HepG2 (cell line): ENCODE measurements at regions not wholly inside any gene's neighbourhood (a gene's known extent, or its start where the extent isn't known, plus 50 kb on each side); places are given as distances from the start of the nearest gene placed in this dataset.

Experiments
- CBFB ChIP-seq: sonication (generic); formaldehyde crosslinking; IDR thresholded peaks from 2 replicates; pipeline ENCODE4 v1.4.0; 2020; ENCODE audit warnings: missing genetic modification reagents
- NPAS2 ChIP-seq: sonication (generic); formaldehyde crosslinking; IDR thresholded peaks from 2 replicates; pipeline ENCODE4 v1.8.0; 2022; ENCODE audit warnings: mild to moderate bottlenecking, missing genetic modification reagents, borderline replicate concordance
- POLR2A ChIP-seq, 2 experiments: IDR thresholded peaks; 2 replicates each; pipeline ENCODE4 v1.6.1; 2011; ENCODE audit warnings: low read depth in 2 of 2, low read length in 2 of 2, mild to moderate bottlenecking in 1 of 2, moderate library complexity in 1 of 2; ENCODE audit not compliant: insufficient read depth in 1 of 2
- RBM22 ChIP-seq: fragments of 200-400 bp; formaldehyde crosslinking; optimal IDR thresholded peaks from 2 replicates; pipeline ENCODE3; 2017; ENCODE audit warnings: mild to moderate bottlenecking, low read length, moderate library complexity
- TAF1 ChIP-seq: sonication (generic); formaldehyde crosslinking; IDR thresholded peaks from 2 replicates; pipeline ENCODE4 v1.4.0; 2020; ENCODE audit warnings: missing genetic modification reagents
- TF ChIP-seq, protein P1 (sequence below): sonication (generic); formaldehyde crosslinking; conservative IDR thresholded peaks from 2 replicates; pipeline ENCODE4 v1.4.0; 2020; ENCODE audit warnings: missing genetic modification reagents
- TF ChIP-seq, protein P2 (sequence below): sonication (generic); formaldehyde crosslinking; IDR thresholded peaks from 2 replicates; pipeline ENCODE4 v1.4.0; 2020; ENCODE audit warnings: missing genetic modification reagents, mild to moderate bottlenecking, borderline replicate concordance
- TF ChIP-seq, protein P3 (sequence below): sonication (generic); formaldehyde crosslinking; IDR thresholded peaks from 2 replicates; pipeline ENCODE4 v1.5.0; 2020; ENCODE audit warnings: mild to moderate bottlenecking, missing genetic modification reagents, moderate library complexity
- TF ChIP-seq, protein P4 (sequence below): sonication (generic); formaldehyde crosslinking; IDR thresholded peaks from 2 replicates; pipeline ENCODE4 v1.4.0; 2020; ENCODE audit warnings: missing genetic modification reagents
- TF ChIP-seq, protein P5 (sequence below): sonication (generic); formaldehyde crosslinking; IDR thresholded peaks from 2 replicates; pipeline ENCODE4 v1.4.0; 2020; ENCODE audit warnings: missing genetic modification reagents

DNA sequence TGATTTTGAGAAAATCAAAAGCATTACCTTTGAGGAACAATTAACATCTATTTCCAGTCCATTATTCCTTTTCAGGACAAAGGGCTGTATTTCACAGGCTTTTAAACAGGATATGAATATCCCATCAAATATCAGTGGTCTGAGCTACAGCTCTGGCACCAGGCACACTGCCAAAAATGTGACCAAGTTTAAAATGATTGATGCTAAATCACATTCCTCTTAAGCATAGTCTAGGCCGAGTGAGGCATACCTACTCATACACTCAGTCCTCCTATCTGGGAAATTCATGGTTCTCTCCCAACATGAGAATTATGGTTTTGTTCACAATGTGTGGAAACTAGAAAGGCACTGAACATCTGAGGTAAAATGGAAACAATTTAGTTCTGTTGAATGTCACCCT lies 683.5 kb downstream of the TUSC7 start:
- TF ChIP-seq, protein P1, sequence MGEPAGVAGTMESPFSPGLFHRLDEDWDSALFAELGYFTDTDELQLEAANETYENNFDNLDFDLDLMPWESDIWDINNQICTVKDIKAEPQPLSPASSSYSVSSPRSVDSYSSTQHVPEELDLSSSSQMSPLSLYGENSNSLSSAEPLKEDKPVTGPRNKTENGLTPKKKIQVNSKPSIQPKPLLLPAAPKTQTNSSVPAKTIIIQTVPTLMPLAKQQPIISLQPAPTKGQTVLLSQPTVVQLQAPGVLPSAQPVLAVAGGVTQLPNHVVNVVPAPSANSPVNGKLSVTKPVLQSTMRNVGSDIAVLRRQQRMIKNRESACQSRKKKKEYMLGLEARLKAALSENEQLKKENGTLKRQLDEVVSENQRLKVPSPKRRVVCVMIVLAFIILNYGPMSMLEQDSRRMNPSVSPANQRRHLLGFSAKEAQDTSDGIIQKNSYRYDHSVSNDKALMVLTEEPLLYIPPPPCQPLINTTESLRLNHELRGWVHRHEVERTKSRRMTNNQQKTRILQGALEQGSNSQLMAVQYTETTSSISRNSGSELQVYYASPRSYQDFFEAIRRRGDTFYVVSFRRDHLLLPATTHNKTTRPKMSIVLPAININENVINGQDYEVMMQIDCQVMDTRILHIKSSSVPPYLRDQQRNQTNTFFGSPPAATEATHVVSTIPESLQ (CRISPR knock-in tag) = no peak
- TF ChIP-seq, protein P2, sequence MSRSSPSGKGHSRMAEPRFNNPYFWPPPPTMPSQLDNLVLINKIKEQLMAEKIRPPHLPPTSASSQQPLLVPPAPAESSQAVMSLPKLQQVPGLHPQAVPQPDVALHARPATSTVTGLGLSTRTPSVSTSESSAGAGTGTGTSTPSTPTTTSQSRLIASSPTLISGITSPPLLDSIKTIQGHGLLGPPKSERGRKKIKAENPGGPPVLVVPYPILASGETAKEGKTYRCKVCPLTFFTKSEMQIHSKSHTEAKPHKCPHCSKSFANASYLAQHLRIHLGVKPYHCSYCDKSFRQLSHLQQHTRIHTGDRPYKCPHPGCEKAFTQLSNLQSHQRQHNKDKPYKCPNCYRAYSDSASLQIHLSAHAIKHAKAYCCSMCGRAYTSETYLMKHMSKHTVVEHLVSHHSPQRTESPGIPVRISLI (CRISPR knock-in tag) = no peak
- TF ChIP-seq, protein P3, sequence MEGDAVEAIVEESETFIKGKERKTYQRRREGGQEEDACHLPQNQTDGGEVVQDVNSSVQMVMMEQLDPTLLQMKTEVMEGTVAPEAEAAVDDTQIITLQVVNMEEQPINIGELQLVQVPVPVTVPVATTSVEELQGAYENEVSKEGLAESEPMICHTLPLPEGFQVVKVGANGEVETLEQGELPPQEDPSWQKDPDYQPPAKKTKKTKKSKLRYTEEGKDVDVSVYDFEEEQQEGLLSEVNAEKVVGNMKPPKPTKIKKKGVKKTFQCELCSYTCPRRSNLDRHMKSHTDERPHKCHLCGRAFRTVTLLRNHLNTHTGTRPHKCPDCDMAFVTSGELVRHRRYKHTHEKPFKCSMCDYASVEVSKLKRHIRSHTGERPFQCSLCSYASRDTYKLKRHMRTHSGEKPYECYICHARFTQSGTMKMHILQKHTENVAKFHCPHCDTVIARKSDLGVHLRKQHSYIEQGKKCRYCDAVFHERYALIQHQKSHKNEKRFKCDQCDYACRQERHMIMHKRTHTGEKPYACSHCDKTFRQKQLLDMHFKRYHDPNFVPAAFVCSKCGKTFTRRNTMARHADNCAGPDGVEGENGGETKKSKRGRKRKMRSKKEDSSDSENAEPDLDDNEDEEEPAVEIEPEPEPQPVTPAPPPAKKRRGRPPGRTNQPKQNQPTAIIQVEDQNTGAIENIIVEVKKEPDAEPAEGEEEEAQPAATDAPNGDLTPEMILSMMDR = no peak
- TF ChIP-seq NPAS2 (CRISPR knock-in tag) = no peak
- no peak for TF ChIP-seq CBFB (CRISPR knock-in tag)
- TF ChIP-seq TAF1 (CRISPR knock-in tag) = no peak
- no peak for TF ChIP-seq POLR2A (IDR thresholded peaks at IDR 0.05; ENCODE audit: insufficient read depth in 1 of 2, low read depth in 2 of 2, low read length in 2 of 2)
- TF ChIP-seq, protein P4, sequence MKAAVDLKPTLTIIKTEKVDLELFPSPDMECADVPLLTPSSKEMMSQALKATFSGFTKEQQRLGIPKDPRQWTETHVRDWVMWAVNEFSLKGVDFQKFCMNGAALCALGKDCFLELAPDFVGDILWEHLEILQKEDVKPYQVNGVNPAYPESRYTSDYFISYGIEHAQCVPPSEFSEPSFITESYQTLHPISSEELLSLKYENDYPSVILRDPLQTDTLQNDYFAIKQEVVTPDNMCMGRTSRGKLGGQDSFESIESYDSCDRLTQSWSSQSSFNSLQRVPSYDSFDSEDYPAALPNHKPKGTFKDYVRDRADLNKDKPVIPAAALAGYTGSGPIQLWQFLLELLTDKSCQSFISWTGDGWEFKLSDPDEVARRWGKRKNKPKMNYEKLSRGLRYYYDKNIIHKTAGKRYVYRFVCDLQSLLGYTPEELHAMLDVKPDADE (CRISPR knock-in tag) = no peak
- TF ChIP-seq RBM22 = no peak
- TF ChIP-seq, protein P5, sequence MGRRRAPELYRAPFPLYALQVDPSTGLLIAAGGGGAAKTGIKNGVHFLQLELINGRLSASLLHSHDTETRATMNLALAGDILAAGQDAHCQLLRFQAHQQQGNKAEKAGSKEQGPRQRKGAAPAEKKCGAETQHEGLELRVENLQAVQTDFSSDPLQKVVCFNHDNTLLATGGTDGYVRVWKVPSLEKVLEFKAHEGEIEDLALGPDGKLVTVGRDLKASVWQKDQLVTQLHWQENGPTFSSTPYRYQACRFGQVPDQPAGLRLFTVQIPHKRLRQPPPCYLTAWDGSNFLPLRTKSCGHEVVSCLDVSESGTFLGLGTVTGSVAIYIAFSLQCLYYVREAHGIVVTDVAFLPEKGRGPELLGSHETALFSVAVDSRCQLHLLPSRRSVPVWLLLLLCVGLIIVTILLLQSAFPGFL = no peak
